ENCODE measurements at regions not wholly inside any gene's neighbourhood (a gene's known extent, or its start where the extent isn't known, plus 50 kb on each side); places are given as distances from the start of the nearest gene placed in this dataset.

GRCh38 chr5:51273871-51274270, 109.4 kb upstream of the ISL1 start:
- TF ChIP-seq CTCF (IDR thresholded peaks at IDR 0.05 in 4 of 5, conservative IDR thresholded peaks at IDR 0.05 in 1 of 5) (no peak), POLR2A (IDR thresholded peaks at IDR 0.05) (no peak)

Data from gastrocnemius medialis (tissue), 4 donors.